ENCODE measurements at regions not wholly inside any gene's neighbourhood (a gene's known extent, or its start where the extent isn't known, plus 50 kb on each side); places are given as distances from the start of the nearest gene placed in this dataset.
A peak's percentile ranks its signal among the peaks of the same experiment; 100 is the strongest.
"Not testable (repeated sequence)": the region's sequence is repeated elsewhere in the genome, so short reads cannot be mapped to it uniquely, and the experiment has no call there.

- no peak for DNase-seq
These were observed 240.7 kb downstream of the TFEC start for GRCh38 chr7:115789901-115790300.

GRCh38 chr7:115789473-115789872, 241.1 kb downstream of the TFEC start:
- DNase-seq: not testable (repeated sequence)

DNA sequence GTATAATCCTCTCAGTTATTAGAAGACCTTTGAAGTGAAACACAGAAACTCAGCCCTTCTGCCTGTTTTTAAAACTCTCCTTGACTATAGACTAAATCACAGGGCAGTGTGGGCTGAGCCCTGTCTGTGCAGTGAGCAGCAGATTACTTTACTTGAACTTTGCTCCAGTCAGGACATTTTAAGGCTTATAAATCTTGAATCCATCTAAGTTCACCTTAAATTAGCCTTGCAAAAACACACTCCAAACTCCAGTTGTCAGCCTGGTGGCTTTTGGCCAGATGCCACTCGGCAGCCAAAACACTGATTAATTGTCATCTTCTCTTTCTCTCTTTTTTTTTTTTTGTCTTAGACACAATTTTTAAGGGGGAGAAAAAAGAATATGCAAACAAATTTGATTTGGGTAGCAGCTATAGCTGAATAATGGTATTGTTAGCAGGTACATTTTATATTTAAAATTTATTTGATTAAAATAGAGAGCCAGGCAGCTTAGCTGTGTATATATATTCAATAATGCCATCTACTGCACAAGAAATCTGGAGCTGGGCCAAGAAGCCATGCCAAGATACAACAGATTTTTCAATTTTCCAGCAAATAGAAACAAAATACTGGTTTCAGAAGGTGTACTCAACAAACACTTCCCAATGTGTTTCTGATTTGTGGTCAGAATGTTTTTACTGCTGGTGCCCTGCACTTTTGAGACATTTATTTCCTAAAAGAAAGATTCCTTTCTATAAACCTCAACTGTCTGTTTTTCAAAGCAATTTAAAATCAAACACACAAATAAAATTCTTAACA, 247.7 kb downstream of the TFEC start:
- peak in 2 of 14 donors; percentile 0 to 6 for DNase-seq

DNA sequence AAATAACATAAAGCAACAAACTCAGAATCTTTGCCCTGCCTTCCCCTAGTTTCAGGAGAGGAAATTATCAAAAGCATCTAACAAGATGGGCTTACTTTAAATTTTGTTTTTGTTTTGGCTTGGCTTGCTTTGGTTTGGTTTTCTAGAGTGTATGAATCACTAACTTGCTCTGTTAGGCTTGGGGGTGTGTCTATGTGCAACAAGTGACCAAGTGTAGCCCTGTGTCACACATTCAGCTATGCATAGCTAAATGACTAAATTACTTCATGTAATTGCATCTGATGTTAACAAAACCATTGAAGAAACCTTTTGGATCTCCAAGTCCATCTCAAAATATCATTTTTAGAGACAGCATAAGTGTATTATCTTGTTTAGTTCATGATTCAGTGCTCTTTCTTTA, 251.0 kb downstream of the TFEC start:
- no peak for DNase-seq

GRCh38 chr7:115775981-115776380, 254.6 kb downstream of the TFEC start:
- DNase-seq: no peak

DNA sequence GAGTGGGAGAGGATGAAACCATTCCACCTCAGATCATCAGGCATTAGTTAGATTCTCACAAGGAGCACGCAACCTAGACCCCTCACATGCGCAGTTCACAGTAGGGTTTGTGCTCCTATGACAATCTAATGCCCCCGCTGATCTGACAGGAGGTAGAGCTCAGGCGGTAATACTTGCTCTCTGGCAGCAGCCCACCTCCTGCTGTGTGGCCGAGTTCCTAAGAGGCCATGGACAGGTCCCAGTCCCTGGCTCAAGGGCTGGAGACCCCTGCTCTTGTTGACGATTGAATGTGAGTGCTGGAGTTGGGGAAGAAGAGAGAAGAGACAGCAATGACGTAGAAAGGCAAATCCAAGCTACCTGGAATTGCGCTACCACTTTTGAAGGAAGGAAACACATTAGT, 267.2 kb downstream of the TFEC start:
- no peak for DNase-seq

DNA sequence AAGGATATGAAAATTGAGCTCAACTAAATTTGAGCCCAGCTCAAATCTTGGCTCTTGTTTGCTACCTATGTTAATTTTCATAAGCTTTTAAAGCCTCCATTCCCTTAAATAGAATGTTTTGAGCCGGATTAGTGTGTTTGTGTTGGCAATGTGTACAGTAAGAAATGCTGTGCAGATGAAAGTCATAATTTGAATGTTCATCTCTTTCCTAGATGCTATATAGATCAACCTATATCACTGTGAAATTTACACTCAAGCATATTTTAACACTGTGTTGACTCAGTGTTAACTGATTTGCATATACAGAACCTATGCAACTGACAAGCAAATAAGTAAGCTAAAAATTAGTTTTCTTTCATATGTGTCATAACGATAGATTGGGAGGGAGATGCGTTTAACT, 272.5 kb downstream of the TFEC start:
- DNase-seq: no peak

- no peak for DNase-seq
These were observed 276.3 kb downstream of the TFEC start for GRCh38 chr7:115754226-115754625.

- DNase-seq: no peak
These were observed 280.6 kb downstream of the TFEC start for GRCh38 chr7:115749924-115750323.

GRCh38 chr7:115748123-115748738, 282.3 kb downstream of the TFEC start:
- DNase-seq: no peak

DNA sequence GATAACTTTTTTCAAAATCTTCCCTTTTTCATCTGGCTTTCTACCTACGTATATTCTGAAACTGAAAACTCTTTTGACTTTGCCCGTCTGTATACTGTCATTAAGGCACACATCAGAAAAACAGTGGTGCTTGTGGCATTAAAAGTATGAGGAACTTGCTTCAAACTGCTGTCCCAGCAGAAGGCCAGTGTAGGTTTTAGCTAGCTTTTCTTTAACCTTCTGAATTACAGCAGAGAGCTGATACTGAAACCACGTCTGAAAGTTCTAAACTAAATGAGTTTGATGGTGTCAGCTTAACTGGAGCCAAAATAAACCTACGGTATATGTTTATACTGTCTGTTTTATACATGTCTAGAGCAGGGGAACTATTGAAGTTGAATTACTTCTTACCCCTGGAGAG, 283.4 kb downstream of the TFEC start:
- no peak for DNase-seq

DNA sequence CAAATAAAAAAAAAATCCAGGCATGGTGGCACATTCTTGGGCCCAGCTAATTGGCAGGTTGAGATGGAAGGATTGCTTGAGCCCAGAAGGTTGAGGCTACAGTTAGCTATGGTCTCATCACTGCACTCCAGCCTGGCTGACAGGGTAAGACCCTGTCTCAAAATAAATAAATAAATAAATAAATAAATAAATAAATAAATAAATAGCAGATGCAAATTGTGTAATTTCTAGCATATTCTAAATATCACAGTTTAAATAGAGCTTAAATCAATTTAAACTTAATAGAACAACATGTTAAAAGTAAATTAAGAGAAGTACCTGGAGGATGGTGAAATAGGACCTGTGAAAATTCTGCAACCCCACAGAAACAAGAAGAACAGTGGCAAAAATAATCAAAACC, 290.5 kb downstream of the TFEC start:
- DNase-seq: no peak

GRCh38 chr7:115734641-115735040, 295.9 kb downstream of the TFEC start:
- DNase-seq: no peak

- no peak for DNase-seq
These were observed 298.6 kb downstream of the TFEC start for GRCh38 chr7:115731796-115732471.

GRCh38 chr7:115728518-115728917, 302.0 kb downstream of the TFEC start:
- DNase-seq: no peak

DNA sequence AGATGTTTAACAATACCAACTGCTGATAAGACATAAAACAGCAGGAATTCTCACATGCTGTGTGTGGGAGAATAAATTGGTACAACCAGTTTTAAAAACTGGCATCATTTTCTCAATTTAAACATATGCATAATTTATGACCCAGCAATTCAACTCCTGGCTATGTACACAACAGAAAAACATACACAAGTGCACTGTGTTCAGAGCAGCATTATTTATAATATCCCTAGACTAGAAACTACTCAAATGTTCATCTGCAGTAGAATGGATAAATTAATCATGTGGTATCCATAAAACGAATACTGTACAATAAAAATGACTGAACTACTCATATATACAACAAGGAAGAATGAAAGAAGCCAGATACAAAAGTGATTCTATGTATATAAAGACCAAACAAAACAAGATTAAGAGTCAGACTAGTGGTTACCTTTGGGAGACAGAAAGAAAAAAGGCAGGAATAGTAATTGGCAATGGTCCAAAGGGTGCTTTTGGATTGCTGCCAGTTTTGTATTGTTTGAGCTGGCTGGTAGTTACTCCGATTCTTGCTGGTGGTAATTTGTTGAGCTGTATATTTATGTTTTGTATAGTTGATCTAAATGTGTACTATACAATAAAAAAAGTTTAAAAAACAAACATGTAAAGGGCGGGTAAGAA, 306.0 kb downstream of the TFEC start:
- no peak for DNase-seq

- no peak for DNase-seq
These were observed 308.1 kb downstream of the TFEC start for GRCh38 chr7:115722302-115722977.

GRCh38 chr7:115721293-115722217, 309.0 kb downstream of the TFEC start:
- DNase-seq: no peak

GRCh38 chr7:115719963-115720362, 310.6 kb downstream of the TFEC start:
- DNase-seq: no peak

DNA sequence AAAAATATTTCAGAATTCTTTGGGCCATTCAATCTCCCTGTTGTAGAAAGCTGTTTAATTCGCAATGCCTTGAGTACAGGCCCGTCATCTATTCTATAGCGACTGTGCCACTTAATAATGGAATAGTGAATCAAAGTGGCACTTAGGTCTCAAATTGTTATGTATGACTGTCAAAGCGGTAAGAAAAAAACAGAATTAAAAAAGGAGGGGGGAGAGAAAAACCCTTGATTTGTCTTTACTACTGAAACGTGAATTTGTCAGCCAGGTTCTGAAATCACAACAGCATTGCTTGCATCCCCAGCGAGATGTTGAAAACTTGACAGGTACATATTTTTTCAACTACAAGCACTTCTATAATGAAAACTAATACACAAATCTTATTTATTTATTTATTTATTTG, 320.9 kb downstream of the TFEC start:
- DNase-seq: no peak

DNA sequence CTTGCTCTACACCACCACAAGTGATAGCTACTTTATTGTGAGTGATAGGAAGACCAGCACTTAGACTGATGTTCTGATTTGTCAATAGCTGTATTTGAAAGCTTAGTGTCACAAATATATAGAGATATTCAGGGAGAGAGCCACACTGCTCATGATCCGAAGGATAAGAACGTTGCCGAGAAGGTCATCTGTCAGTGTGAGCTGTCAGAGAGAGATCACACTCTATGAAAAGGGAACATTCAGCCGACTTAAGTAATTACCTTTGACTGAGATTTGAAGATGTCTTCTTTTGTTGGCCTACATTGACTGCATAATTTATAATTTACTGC, 322.6 kb downstream of the TFEC start:
- DNase-seq: no peak

All from C1 segment of cervical spinal cord (tissue), 14 donors.